ENCODE measurements at regions not wholly inside any gene's neighbourhood (a gene's known extent, or its start where the extent isn't known, plus 50 kb on each side); places are given as distances from the start of the nearest gene placed in this dataset.

- no peak for DNase-seq
Observed at GRCh38 chr6:50236164-50236563, 186.4 kb upstream of the DEFB112 start.

- DNase-seq: no peak
Observed at GRCh38 chr6:50239853-50240252, 190.1 kb upstream of the DEFB112 start.

- no peak for DNase-seq
Observed at GRCh38 chr6:50240986-50241385, 191.3 kb upstream of the DEFB112 start.

- DNase-seq: peak; percentile 14
Observed at GRCh38 chr6:50249493-50249892, 199.8 kb upstream of the DEFB112 start.

- DNase-seq: no peak
Observed at GRCh38 chr6:50257322-50257721, 207.6 kb upstream of the DEFB112 start.

- DNase-seq: no peak
Observed at GRCh38 chr6:50259903-50260302, 210.2 kb upstream of the DEFB112 start.

GRCh38 chr6:50264995-50265571 is 215.4 kb upstream of the DEFB112 start:
- peak; percentile 20 for DNase-seq

GRCh38 chr6:50270415-50270814 is 220.7 kb upstream of the DEFB112 start:
- no peak for DNase-seq

- no peak for DNase-seq
Observed at GRCh38 chr6:50271266-50271665, 221.5 kb upstream of the DEFB112 start.

- no peak for DNase-seq
Observed at GRCh38 chr6:50271817-50272216, 222.1 kb upstream of the DEFB112 start.

GRCh38 chr6:50272611-50273010 is 222.9 kb upstream of the DEFB112 start:
- DNase-seq: no peak

- no peak for DNase-seq
Observed at GRCh38 chr6:50276771-50277261, 227.1 kb upstream of the DEFB112 start.

GRCh38 chr6:50277774-50278173 is 228.0 kb upstream of the DEFB112 start:
- DNase-seq: no peak

- DNase-seq: no peak
Observed at GRCh38 chr6:50278663-50279062, 228.9 kb upstream of the DEFB112 start.

- no peak for DNase-seq
Observed at GRCh38 chr6:50285735-50286134, 236.0 kb upstream of the DEFB112 start.

- no peak for DNase-seq
Observed at GRCh38 chr6:50288241-50288640, 238.5 kb upstream of the DEFB112 start.

- peak; percentile 62 for DNase-seq
Observed at GRCh38 chr6:50288881-50289280, 239.2 kb upstream of the DEFB112 start.

- DNase-seq: peak; percentile 58
Observed at GRCh38 chr6:50289366-50289765, 239.6 kb upstream of the DEFB112 start.

- no peak for DNase-seq
Observed at GRCh38 chr6:50301307-50301706, 251.6 kb upstream of the DEFB112 start.

GRCh38 chr6:50305660-50306059 is 255.9 kb upstream of the DEFB112 start:
- DNase-seq: peak; percentile 38

GRCh38 chr6:50318536-50318935 is 268.8 kb upstream of the DEFB112 start:
- no peak for DNase-seq

GRCh38 chr6:50330347-50330746 is 280.6 kb upstream of the DEFB112 start:
- DNase-seq: no peak

- DNase-seq: no peak
Observed at GRCh38 chr6:50330963-50331362, 281.2 kb upstream of the DEFB112 start.

- DNase-seq: no peak
Observed at GRCh38 chr6:50333696-50334095, 284.0 kb upstream of the DEFB112 start.

- no peak for DNase-seq
Observed at GRCh38 chr6:50337532-50338122, 287.9 kb upstream of the DEFB112 start.
